Esophagus mucosa (tissue), 1 donor: ENCODE measurements at regions not wholly inside any gene's neighbourhood (a gene's known extent, or its start where the extent isn't known, plus 50 kb on each side); places are given as distances from the start of the nearest gene placed in this dataset.

Source experiments
- ATAC-seq: fragments of 200-7000 bp; cut with Tn5 transposase; one replicate; pipeline ENCODE4 v1.9.1; 2020
- donor health status: DM: yes; HTN: yes; CAD: no.

DNA sequence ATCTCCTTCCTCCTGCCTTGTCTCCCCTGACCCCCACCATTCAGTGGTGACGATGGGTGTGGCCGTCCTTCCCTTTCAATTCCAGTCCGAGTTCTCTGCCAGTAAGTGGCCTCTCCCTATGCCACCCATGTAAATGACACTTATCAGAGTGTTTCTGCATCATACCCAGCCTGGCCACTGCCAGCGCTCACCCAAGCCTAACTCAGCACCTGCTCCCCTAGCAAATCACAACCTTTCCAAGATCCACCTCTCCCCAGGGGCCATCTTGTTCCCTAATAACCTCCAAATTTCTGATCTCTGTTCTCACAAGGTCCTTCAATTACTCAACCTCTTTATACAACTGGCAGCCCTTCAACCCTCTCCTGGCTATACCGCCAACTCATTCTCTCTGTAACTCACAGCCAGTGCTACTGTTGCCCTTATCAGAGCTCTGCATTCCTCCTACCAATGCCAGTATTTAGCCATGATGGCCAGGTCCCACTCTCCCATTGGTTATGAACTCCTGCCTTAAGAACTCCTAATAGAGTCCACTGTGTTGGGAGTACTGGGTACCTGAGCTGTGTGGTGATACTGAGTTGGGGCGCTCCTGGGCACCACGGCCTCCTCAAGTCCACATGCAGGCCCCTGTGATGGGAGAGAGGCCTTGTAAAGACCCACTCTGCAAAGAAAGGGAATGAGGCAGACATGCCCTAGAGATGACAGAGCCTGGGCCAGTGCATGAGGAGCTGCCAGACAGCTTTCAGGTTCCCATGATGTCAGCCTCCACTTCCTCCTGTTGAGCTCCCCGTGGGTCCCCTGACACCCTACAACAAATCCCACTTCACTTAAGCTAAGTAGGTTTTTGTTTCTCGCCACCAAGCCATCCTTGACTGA lies 187.4 kb upstream of the RREB1 start:
- no peak for ATAC-seq

DNA sequence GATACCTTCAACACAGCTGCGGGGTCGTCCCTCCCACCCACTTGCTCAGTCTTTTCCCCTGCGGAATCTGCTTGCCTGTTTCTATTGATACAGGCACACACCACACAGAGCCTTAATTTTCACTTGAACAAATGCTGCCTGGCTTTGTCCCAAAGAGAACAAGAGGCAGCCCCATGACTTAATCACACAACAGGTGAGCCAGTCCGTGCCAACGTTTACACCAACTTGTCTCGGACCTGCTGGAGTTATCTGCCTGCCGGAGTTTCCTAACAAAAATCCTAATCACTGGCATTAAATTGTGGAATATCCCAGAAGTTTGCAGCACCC lies 186.8 kb upstream of the RREB1 start:
- no peak for ATAC-seq

DNA sequence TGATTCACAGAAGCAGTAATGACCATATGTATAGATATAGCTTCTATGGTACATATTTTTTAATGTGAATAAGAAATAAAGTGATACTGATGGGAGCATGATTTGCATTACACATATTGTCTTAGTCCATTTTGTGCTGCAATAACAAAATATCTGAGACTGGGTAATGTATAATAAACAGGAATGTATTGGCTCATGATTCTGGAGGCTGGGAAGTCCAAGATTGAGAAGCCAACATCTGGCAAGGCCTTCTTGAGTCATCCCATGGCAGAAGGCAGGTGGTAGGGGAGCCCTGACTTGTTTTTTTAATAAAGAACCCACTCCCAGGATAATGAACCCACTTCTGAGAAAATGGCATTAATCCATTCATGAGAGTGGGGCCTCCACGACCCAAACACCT lies 185.6 kb upstream of the RREB1 start:
- ATAC-seq, result no peak

DNA sequence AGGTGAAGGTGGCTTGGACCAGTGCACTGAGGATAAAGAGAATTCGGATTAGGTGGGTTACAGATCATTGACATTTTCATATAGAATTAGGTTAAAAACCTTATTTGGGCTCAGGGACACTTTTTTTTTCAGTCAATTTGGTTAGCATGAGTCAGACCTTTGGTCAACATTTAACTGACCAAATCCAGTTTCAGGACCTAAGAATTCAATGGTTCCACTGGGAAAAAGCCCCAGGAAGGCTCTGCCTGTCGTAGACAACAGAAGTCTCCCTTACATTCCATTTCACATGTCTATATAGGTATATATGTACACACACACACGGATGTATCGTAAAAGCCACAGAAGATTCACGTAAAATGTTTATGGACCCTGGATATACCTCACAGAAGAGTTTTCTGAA lies 184.2 kb upstream of the RREB1 start:
- ATAC-seq, result no peak

DNA sequence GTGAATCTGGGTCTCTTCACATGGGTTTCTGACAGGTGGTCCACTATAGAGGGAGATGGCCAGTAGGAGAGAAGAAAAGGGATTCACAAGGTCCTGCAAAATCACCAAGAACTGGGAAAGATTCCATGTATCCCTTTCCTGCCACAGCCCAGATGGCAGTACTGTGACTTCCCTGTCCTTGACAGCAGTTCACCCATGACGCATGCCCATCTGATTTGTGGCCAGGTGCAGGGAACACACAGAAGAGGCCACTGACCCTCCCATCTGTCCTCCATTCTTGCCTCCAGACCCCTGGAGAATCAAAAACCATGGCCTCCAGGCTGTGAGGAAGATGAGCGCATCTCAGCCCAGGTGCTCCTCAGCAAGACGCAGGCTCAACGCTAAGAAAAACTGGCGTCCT lies 183.1 kb upstream of the RREB1 start:
- no peak for ATAC-seq

DNA sequence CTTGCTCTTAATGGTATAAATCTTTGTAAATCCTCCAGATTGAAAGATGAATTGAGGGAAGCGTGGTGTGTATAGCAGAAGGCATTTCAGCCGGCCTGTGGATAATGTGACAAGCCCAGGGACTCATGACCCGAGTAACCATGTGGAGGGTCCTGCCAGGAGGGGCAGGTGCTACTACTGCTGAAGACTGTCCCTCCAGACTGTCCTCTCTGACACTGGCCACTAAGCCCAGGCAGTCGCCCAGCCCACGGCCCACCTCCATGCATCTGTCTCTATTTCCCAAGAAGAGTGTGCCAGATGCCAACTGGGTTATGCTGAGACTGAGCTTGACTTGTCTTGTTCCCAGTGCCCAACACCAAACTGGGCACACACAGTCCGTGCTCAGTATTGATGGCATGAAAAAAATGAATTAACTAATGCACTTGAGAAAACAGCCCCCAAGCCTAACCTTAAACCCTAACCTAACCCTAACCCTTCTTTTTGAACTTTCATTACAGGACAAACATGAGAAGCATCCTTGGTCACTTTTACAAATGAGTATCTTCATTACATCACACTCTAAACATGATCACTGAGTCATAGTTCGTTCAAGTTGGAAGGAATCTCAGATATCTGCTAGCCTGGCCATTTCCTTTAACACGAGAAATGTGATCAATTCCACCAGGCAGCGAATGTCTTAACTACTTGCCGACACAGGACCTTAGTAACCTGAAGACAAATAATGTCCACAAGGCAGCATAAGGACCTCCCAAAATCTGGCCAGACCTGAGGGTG lies 182.2 kb upstream of the RREB1 start:
- ATAC-seq, result peak; percentile 17

DNA sequence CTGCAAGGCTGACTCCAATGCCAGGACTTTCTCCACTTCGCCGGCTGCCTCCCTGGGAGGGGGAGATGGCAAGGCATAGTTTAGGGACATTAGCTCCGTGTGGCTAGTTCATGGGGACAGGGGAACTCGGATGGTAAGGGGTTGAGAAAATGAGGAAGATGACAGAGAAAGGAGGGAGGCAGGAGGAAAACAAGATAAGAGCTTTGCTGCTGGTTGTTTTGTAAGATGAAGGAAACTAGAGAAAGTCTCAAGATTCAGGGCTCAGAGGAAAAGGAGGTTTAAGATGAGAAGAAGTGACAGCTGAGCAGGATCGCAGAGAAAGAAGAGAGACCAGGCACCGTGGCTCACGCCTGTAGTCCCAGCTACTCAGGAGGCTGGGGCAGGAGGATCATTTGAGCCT lies 180.9 kb upstream of the RREB1 start:
- ATAC-seq, result no peak

DNA sequence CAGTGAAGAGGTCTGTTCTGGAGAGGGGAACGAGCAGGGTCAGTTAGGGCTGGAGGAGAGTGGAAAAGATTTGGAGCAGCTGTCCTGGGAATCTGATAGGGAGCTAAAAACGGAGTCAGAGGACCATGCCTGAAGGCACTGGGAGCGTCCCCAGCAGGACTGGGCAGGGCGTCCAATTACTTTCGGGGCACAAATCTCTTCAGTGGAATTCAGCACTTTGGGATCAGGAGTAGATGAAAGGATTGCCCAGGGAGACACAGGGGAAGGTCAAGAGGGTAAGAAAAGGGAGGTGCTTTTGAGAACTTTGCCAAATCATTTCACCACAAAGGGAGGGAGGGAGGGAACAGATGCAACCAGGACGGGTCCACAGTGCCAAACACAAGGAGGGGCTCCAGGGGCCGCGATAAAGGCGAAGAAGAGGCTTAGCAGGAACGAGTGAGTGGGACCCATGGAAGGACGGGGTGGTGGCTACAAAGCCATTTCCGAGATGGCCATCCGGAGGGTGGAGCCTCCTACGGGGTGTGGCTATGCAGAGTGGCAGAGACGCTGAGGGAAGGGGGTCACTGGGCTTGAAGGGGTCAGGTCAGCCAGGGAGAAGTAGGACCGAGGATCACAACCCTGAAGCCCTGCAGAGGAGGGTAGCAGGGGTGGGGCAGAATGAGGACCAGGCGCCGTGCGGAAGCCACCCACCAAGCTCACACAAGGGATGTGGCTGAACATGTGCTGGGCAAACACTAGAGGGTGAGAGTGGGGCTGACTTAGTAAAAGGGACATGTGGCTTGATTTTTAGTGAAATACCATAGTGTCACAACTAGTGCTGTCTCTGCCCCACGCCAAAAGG lies 180.0 kb upstream of the RREB1 start:
- peak; percentile 34 for ATAC-seq

DNA sequence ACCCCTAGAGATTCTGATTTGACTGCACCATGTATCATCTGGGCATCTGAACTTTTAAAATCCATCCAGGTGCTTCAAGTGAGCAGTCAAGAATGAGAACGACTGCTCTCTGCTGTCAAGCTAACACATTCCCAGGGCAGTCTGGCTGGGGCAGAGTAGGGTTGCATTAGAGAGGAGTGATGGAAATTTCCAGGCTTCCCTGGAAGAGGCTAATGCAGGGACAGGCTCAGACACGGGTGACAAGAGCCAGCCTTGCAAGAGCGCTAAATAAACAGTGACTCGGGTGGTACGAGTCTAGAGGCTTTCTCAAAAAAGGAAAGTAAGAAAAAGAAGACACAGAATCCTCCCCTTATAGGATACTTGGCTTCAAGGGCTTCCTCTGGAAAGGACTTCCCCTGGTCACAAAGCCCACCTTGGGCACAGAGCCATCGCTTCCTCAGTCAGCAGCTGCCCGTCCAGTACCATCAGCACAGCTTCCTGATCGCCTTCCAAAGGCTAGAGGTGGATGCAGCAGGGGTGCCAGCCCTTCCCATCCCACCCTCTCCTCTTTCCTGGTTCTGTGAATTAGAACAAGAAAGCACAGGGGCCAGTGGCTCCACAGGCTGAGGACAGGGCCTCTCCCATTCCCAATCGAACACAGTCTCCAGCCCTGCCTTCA lies 177.4 kb upstream of the RREB1 start:
- peak; percentile 63 for ATAC-seq

DNA sequence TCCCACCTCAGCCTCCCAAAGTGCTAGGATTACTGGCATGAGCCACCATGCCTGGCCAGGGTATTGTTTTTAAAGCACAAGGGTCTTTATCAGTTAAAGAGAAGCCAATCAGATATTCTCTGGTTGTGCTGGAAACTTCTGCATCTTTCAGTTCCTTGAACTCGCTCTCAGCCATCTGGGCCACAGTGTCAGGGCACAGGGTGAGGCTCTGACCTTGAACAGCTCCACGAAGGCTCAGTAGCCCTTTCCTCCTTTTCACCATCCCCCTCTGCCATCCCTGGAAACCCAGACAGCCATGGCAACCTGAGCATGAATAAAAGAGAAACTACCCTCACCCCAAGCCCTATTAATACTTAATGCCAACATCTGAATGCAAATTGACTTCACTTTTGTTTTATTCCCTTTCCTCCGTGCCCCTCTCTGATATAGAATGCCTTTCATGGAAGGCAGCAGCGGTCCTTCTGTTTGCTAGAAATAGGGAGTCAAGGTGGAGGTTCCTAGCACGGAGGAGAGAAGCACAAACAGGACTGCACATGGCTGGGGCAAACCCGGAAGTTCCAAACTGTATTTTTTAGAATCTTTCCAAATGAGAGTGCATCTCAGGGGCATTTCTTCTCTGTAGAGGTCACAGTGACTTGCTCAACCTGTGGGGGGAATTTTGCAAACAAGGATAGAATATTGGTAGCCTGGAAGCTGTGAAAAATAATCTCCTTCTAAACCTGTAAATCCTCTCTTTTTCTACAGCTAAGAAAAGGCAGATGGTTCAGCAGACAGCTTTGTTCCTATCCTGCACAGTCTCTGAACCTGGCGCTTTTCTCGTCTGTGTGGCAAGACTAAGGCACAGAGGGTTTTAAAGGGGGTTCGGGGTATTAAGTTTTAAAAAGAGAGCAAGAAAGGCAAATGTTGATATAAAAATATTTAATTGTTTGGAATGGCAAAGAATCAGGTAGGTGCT lies 176.4 kb upstream of the RREB1 start:
- ATAC-seq, result no peak

DNA sequence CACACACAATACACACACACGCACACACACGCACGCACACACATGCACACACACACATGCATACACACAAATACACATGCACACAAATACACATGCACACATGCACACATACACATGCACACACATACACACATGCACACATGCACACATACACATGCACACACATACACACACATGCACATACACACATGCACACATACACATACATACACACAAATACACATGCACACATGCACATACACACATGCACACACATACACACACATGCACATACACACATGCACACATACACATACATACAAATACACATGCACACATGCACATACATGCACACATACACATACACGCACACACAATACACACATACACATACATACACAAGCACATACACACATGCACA lies 175.4 kb upstream of the RREB1 start:
- ATAC-seq, result no peak

DNA sequence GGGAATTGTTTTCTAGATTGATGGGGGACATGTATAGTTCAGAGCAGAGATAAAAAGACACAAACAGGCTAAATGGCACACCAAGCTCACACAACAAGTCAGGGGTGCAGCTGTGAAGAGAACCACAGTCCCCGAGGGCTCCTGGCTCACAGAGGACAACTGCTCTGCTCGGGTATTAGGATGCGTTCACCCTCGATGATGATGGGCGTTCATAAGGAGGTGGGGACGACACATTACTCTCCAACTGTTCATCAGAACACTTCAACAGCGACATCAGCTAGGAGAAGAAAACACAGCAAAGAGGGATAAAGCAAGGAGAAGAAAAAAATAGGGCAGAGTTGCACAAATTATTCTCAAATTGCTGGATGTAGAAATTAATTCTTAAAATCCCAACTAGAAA lies 174.8 kb upstream of the RREB1 start:
- no peak for ATAC-seq

DNA sequence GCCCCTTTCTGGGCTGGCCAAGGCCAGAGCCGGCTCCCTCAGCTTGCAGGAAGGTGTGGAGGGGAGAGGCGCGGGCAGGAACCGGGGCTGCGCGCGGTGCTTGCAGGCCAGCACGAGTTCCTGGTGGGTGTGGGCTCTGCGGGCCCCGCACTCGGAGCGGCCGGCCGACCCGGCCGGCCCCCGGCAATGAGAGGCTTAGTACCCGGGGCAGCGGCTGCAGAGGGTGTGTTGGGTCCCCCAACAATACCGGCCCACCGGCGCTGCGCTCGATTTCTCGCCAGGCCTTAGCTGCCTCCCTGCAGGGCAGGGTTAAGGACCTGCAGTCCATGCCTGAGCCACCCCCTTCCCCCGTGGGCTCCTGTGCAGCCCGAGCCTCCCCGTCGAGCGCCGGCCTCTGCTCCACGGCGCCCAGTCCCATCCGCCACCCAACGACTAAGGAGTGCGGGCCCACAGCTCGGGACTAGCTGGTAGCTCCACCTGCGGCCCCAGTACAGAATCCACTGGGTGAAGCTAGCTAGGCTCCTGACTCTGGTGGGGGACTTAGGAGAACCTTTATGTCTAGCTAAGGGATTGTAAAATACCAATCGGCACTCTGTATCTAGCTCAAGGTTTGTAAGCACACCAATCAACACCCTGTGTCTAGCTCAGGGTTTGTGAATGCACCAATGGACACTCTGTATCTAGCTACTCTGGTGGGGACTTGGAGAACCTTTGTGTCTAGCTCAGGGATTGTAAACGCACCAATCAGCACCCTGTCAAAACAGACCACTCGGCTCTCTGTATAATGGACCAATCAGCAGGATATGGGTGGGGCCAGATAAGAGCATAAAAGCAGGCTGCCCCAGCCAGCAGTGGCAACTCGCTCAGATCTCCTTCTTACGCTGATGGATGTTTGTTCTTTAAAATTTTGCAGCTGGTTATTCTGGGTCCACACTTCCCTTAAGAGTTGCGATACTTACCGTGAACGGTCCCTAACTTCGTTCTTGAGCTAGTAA lies 167.4 kb upstream of the RREB1 start:
- no peak for ATAC-seq

DNA sequence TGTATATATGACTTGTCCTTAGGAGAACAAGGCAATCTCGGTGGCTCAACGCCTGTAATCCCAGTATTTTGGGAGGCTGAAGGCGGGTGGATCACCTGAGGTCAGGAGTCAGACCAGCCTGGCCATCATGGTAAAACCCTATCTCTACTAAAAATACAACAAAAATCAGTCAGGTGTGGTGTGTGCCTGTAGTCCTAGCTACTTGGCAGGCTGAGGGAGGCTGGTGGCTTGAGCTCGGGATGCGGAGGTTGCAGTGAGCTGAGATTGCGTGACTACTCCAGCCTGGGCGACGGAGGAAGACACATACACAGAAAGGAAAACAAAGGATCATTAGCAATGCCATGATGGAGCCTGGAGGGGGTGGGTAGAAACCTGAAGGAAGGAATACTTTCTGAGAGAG lies 166.6 kb upstream of the RREB1 start:
- no peak for ATAC-seq

DNA sequence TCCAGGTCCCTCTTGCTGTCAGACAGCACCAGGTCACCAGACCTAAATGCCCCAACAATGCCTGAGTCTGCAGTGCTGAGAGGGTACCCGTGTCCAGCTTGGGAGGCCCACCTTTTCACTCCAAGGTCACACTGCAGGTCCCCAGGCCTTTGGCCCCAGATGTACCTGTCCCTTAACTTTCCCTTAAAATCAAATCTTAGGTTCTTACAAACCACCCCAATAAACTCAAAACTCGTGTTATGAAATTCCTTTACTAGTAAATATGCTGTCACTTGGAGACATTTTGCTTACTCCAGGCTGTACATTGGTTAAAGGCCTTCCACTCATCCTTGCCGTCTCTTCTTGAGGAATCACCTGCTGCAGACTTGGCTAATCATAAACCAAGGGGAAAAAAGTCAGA lies 165.7 kb upstream of the RREB1 start:
- ATAC-seq, result no peak

DNA sequence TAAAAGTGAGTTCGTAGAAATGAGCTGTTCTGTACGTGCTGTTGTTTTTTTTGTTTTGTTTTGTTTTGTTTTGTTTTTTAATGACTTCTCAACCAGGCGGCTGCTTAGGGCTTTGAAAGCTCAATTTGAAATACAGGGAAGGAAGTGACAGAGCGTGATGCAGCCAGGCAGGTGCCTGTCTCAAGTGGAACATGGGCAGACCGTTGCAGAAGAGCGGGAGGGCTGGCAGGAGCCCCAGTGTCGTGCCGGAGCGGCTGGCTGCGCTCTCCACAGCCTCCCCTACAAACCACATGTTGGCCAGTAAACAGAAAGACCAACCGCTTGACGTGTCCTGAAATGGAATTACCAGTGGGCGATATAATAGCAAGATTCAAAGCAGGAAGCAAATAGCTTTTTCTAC lies 164.9 kb upstream of the RREB1 start:
- peak; percentile 41 for ATAC-seq

DNA sequence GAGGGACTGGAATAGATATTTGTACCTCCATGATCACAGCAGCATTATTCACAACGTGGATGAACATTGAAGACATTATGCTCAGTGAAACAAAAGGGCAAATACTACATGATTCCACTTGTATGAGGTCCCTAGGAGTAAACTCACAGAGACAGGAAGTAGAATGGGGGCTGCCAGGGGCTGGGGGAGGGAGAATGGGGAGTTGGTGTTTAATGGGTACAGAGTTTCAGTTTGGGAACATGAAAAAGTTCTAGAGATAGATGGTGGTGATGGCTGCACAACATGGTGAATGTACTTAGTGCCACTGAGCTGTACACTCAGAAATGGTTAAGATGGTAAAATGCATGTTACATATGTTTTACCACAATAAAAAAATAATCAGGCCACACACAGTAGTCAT lies 164.3 kb upstream of the RREB1 start:
- no peak for ATAC-seq

DNA sequence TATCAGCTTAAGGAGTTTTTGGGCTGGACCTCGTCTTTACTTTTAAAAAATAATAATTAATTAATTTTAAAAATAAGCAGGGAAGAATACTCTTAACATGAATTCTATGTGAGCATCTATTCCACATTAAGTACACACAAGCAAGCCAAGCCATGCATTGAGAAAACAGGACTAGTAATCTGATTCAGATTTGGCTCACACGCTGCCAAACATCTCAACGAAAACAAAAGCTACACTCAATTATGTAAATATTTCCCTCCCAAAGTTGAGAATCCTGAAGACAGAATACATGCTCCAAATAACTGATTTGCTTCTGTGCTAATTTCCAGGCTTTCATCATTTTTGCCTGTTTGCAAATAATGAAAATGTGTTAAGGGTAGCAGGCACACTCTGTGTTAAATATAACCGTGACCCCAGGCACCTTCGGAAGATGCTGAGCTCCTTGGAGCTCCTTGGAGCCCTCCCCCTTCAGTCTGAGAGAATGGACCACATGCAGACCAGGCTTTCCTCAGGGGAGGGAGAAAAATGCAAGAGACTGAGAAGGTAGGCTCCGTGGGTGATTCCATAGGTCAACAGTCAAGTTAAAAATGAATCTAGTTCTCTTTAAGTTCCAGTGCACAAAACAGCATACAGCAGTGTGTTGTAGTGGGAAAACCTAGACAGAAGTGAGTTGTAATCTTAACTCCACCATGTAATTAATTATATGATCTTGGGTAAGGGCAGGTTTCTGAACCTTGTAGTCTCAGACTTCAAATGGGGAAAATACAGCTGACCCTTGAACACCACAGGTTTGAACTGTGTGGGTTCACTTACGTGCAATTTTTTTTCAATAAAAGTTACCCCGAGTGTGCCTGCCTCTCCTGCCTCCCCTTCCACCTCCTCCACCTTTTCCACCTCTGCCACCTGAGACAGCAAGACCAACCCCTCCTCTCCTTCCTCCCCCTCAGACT lies 161.3 kb upstream of the RREB1 start:
- no peak for ATAC-seq
